IMR-90 (cell line): ENCODE measurements at regions not wholly inside any gene's neighbourhood (a gene's known extent, or its start where the extent isn't known, plus 50 kb on each side); places are given as distances from the start of the nearest gene placed in this dataset.

Experiments used
- ATAC-seq: fragments of 200-7000 bp; cut with Tn5 transposase; 2 replicates; pipeline ENCODE4 v1.9.1; 2020; ENCODE audit warnings: low read depth, mild to moderate bottlenecking, moderate library complexity
- BruUV-seq: library from RNA; stranded (reverse); fragments of 400-500 nt; replicated peaks from 2 replicates; lab custom pipeline; 2021; lab: Mats Ljungman, UMichigan
- CTCF ChIA-PET: fragments of 300-600 bp; formaldehyde crosslinking; extraction: SDS; loops from one replicate; lab custom pipeline; 2021; ENCODE audit warnings: antibody characterized with exemption; lab: Yijun Ruan, JAX
- POLR2A ChIA-PET: fragments of 300-600 bp; sonication (Branson Sonifier 250); formaldehyde crosslinking; loops from one replicate; lab custom pipeline; 2022; ENCODE audit warnings: antibody characterized with exemption; ENCODE audit not compliant: unreplicated experiment; lab: Charles Lee
- DNase-seq: peaks from one replicate; pipeline ENCODE4 v3.0.0; 2013
- H2AFZ ChIP-seq: replicated peaks from 2 replicates; pipeline ENCODE3; 2013; ENCODE audit warnings: low read length, mild to moderate bottlenecking; ENCODE audit not compliant: poor library complexity
- H2AK5ac ChIP-seq: 2 replicates; pipeline ENCODE4 v1.6.1; 2013; ENCODE audit warnings: low read depth, low read length, inconsistent platforms
- H2AK9ac ChIP-seq: replicated peaks from 2 replicates; pipeline ENCODE3; 2013; ENCODE audit warnings: mild to moderate bottlenecking, low read depth, low read length, moderate library complexity; ENCODE audit not compliant: poor library complexity
- H2BK120ac ChIP-seq: 2 replicates; pipeline ENCODE4 v1.6.1; 2013; ENCODE audit warnings: low read depth, low read length, inconsistent platforms
- H2BK15ac ChIP-seq: 3 replicates; pipeline ENCODE4 v1.6.1; 2013; ENCODE audit warnings: low read depth, low read length, inconsistent platforms
- H2BK20ac ChIP-seq: 2 replicates; pipeline ENCODE4 v1.6.1; 2013; ENCODE audit warnings: low read depth, mild to moderate bottlenecking, inconsistent platforms, low read length, moderate library complexity
- H2BK5ac ChIP-seq: 2 replicates; pipeline ENCODE4 v1.6.1; 2013; ENCODE audit warnings: mild to moderate bottlenecking, low read depth, low read length, inconsistent platforms; ENCODE audit not compliant: poor library complexity, severe bottlenecking
- H3K14ac ChIP-seq: replicated peaks from 2 replicates; pipeline ENCODE4 v1.6.1; 2013; ENCODE audit warnings: low read depth, low read length, inconsistent platforms
- H3K18ac ChIP-seq: 2 replicates; pipeline ENCODE4 v1.6.1; 2013; ENCODE audit warnings: low read depth, low read length, control low read depth
- H3K23ac ChIP-seq: 2 replicates; pipeline ENCODE4 v1.6.1; 2013; ENCODE audit warnings: low read depth, low read length, inconsistent platforms
- H3K27ac ChIP-seq: 2 replicates; pipeline ENCODE4 v1.5.1; 2013; ENCODE audit warnings: mild to moderate bottlenecking, control low read depth, low read length; ENCODE audit not compliant: insufficient read depth
- H3K27me3 ChIP-seq: 2 replicates; pipeline ENCODE4 v1.6.1; 2013; ENCODE audit warnings: low read length; ENCODE audit not compliant: control insufficient read depth, insufficient read depth
- H3K36me3 ChIP-seq: 2 replicates; pipeline ENCODE4 v1.6.1; 2013; ENCODE audit warnings: low read length, mixed read lengths; ENCODE audit not compliant: control insufficient read depth, insufficient read depth
- H3K4ac ChIP-seq: 2 replicates; pipeline ENCODE4 v1.6.1; 2013; ENCODE audit warnings: low read depth, low read length, inconsistent platforms
- H3K4me1 ChIP-seq: 2 replicates; pipeline ENCODE4 v1.6.1; 2013; ENCODE audit warnings: low read length, mixed read lengths; ENCODE audit not compliant: control insufficient read depth, insufficient read depth
- H3K4me2 ChIP-seq: 2 replicates; pipeline ENCODE4 v1.6.1; 2013; ENCODE audit warnings: low read depth, mild to moderate bottlenecking, control low read depth, low read length, moderate library complexity
- H3K4me3 ChIP-seq: 2 replicates; pipeline ENCODE4 v1.5.1; 2013; ENCODE audit warnings: low read depth, mild to moderate bottlenecking, control low read depth, low read length, moderate library complexity; ENCODE audit not compliant: insufficient read depth
- H3K56ac ChIP-seq: 2 replicates; pipeline ENCODE4 v1.6.1; 2013; ENCODE audit warnings: low read length, inconsistent platforms; ENCODE audit not compliant: insufficient read depth; ENCODE audit errors: extremely low read depth
- H3K79me1 ChIP-seq, 2 experiments: 2 replicates each; pipeline ENCODE4 v1.6.1; 2013; ENCODE audit warnings: low read length in 2 of 2, inconsistent platforms in 1 of 2, low read depth in 1 of 2
- H3K9ac ChIP-seq: 2 replicates; pipeline ENCODE4 v1.6.1; 2013; ENCODE audit warnings: low read depth, low read length, control low read depth
- H3K9me1 ChIP-seq: 2 replicates; pipeline ENCODE4 v1.6.1; 2013; ENCODE audit warnings: low read length, inconsistent platforms; ENCODE audit not compliant: insufficient read depth
- H3K9me3 ChIP-seq: 2 replicates; pipeline ENCODE4 v1.6.1; 2013; ENCODE audit warnings: low read length; ENCODE audit not compliant: control insufficient read depth, insufficient read depth
- H4K20me1 ChIP-seq: 2 replicates; pipeline ENCODE4 v1.6.1; 2013; ENCODE audit warnings: low read length, inconsistent platforms; ENCODE audit not compliant: insufficient read depth
- H4K5ac ChIP-seq: 2 replicates; pipeline ENCODE4 v1.6.1; 2013; ENCODE audit warnings: mild to moderate bottlenecking, low read depth, low read length, control low read depth
- H4K8ac ChIP-seq, 2 experiments: 2 replicates each; pipeline ENCODE4 v1.6.1; 2013; ENCODE audit warnings: low read depth in 2 of 2, low read length in 2 of 2, control low read depth in 1 of 2, inconsistent platforms in 1 of 2
- H4K91ac ChIP-seq: 2 replicates; pipeline ENCODE4 v1.6.1; 2013; ENCODE audit warnings: low read depth, low read length, inconsistent platforms; ENCODE audit not compliant: insufficient read depth
- BHLHE40 ChIP-seq: fragments of 150-350 bp; IDR thresholded peaks from 2 replicates; pipeline ENCODE4 v1.6.1; 2016; ENCODE audit warnings: mild to moderate bottlenecking, low read depth, low read length
- CEBPB ChIP-seq: IDR thresholded peaks from 2 replicates; pipeline ENCODE4 v1.6.1; 2012; ENCODE audit warnings: low read depth, low read length, improper control_type of control experiment
- CHD1 ChIP-seq: IDR thresholded peaks from 2 replicates; pipeline ENCODE4 v1.6.1; 2012; ENCODE audit warnings: low read depth, low read length, improper control_type of control experiment
- FOS ChIP-seq: fragments of 150-350 bp; IDR thresholded peaks from 2 replicates; pipeline ENCODE4 v1.6.1; 2016; ENCODE audit warnings: low read depth, low read length
- MAFK ChIP-seq: IDR thresholded peaks from 2 replicates; pipeline ENCODE4 v1.6.1; 2012; ENCODE audit warnings: low read depth, low read length, improper control_type of control experiment
- MAZ ChIP-seq: IDR thresholded peaks from 2 replicates; pipeline ENCODE4 v1.6.1; 2012; ENCODE audit warnings: low read depth, mild to moderate bottlenecking, low read length, improper control_type of control experiment, moderate library complexity, borderline replicate concordance
- MXI1 ChIP-seq: IDR thresholded peaks from 2 replicates; pipeline ENCODE4 v1.6.1; 2012; ENCODE audit warnings: low read depth, mild to moderate bottlenecking, low read length, moderate library complexity, borderline replicate concordance
- NFE2L2 ChIP-seq: fragments of 150-350 bp; IDR thresholded peaks from 2 replicates; pipeline ENCODE4 v1.6.1; 2016; ENCODE audit warnings: low read depth, mild to moderate bottlenecking, low read length
- POLR2A ChIP-seq: IDR thresholded peaks from 2 replicates; pipeline ENCODE4 v1.6.1; 2012; ENCODE audit warnings: mild to moderate bottlenecking, low read depth, low read length
- RAD21 ChIP-seq: IDR thresholded peaks from 2 replicates; pipeline ENCODE4 v1.6.1; 2012; ENCODE audit warnings: low read length, improper control_type of control experiment
- RCOR1 ChIP-seq: IDR thresholded peaks from 2 replicates; pipeline ENCODE4 v1.6.1; 2012; ENCODE audit warnings: mild to moderate bottlenecking, low read length, improper control_type of control experiment; ENCODE audit not compliant: insufficient replicate concordance
- RFX5 ChIP-seq: IDR thresholded peaks from 2 replicates; pipeline ENCODE4 v1.8.0; 2012; ENCODE audit warnings: low read depth, mild to moderate bottlenecking, low read length, moderate library complexity
- SMC3 ChIP-seq: fragments of 150-350 bp; IDR thresholded peaks from 2 replicates; pipeline ENCODE4 v1.6.1; 2016; ENCODE audit warnings: low read depth, mild to moderate bottlenecking, antibody characterized with exemption, low read length, moderate library complexity
- WGBS, 2 experiments: methylation state at CpG; one replicate each; pipeline versions ENCODE4 v1.1.5 to v1.1.7; 2013; ENCODE audit warnings: missing lambda C conversion rate in 2 of 2; ENCODE audit not compliant: insufficient read length in 1 of 2; ENCODE audit errors: extremely low coverage in 2 of 2; 5-methylcytosine and 5-hydroxymethylcytosine counted together
- dilution Hi-C: fragments of 300-500 bp; cut with HindIII; formaldehyde crosslinking; loops from one replicate; pipeline ENCODE4 v1.14.3; 2018; ENCODE audit warnings: low sequenced_read_pairs; ENCODE audit not compliant: unreplicated experiment
- in situ Hi-C: fragments of 300-500 bp; cut with MboI; formaldehyde crosslinking; loops from 3 replicates; pipeline ENCODE4 v1.14.3; 2019; ENCODE audit warnings: low sequenced_read_pairs, inconsistent platforms, mixed read lengths
- intact Hi-C: fragments of 100-400 bp; cut with micrococcal nuclease; formaldehyde crosslinking; loops from 2 replicates; pipeline ENCODE4 v1.10.0; 2022
- TF ChIP-seq, protein P1 (sequence below): conservative IDR thresholded peaks from 2 replicates; pipeline ENCODE4 v1.5.1; 2012; ENCODE audit warnings: mild to moderate bottlenecking, low read depth, low read length, improper control_type of control experiment
- TF ChIP-seq, protein P2 (sequence below): fragments of 150-350 bp; IDR thresholded peaks from 2 replicates; pipeline ENCODE4 v1.6.1; 2016; ENCODE audit warnings: low read depth, mild to moderate bottlenecking, low read length, moderate library complexity, borderline replicate concordance
- TF ChIP-seq, protein P3 (sequence below): fragments of 150-350 bp; IDR thresholded peaks from 2 replicates; pipeline ENCODE4 v1.6.1; 2017; ENCODE audit warnings: mild to moderate bottlenecking, antibody characterized with exemption, low read length, low read depth

DNA sequence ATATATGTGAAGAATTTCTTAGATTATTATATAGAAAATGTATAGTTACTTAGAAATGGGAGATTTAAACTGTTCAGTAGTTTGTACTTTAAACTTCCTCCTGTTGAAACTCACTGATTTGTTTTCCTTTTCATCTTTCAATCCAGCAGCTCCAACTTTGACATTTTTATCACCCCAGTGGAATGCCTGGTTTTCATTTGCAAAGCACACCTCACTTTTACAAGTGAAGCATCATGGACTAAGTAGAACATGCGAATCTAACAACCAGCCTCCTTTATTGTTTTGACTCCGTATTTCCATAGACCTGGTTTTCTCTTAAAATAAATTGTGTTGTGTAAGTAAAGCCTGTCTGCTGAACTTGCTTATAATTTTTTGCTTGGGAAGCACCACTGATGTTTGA is 97.8 kb upstream of the ROBO2 start:
- Histone ChIP-seq H3K4ac (no peak overlapping the region), H3K27ac (no peak overlapping the region), H3K4me2 (no peak overlapping the region), H3K9me1 (no peaks in the 10 kb centered on the region), H3K56ac (no peak overlapping the region), H3K27me3 (no peaks in the 10 kb centered on the region), H2AK5ac (no peak overlapping the region), H4K20me1 (no peaks in the 10 kb centered on the region), H3K36me3 (no peaks in the 10 kb centered on the region), H3K4me3 (no peak overlapping the region), H3K9ac (no peak overlapping the region), H4K5ac (no peak overlapping the region), H4K8ac (no peak overlapping the region), H3K23ac (no peak overlapping the region), H3K79me1 (no peaks in the 10 kb centered on the region), H2BK20ac (no peak overlapping the region), H3K14ac (no peak overlapping the region), H2BK120ac (no peak overlapping the region), H2BK5ac (no peak overlapping the region), H3K18ac (no peak overlapping the region), H4K91ac (no peak overlapping the region), H3K9me3 (no peaks in the 10 kb centered on the region; the same call in 1 of the 2 replicates), H2AFZ (no peak overlapping the region), H2BK15ac (no peak overlapping the region), H3K4me1 (no peaks in the 10 kb centered on the region), H2AK9ac (no peak overlapping the region)
- dilution Hi-C loops: no loop called here
- ATAC-seq: no peak
- BruUV-seq: no TSS peak
- DNase-seq: no peak
- no CpG with 5 or more reads among the region's 2 CpGs for WGBS, 2 experiments
- intact Hi-C loops: no loop called here
- ChIA-PET CTCF (no interaction called here), POLR2A (no interaction called here)
- in situ Hi-C loops: no loop called here
- TF ChIP-seq, protein P1, sequence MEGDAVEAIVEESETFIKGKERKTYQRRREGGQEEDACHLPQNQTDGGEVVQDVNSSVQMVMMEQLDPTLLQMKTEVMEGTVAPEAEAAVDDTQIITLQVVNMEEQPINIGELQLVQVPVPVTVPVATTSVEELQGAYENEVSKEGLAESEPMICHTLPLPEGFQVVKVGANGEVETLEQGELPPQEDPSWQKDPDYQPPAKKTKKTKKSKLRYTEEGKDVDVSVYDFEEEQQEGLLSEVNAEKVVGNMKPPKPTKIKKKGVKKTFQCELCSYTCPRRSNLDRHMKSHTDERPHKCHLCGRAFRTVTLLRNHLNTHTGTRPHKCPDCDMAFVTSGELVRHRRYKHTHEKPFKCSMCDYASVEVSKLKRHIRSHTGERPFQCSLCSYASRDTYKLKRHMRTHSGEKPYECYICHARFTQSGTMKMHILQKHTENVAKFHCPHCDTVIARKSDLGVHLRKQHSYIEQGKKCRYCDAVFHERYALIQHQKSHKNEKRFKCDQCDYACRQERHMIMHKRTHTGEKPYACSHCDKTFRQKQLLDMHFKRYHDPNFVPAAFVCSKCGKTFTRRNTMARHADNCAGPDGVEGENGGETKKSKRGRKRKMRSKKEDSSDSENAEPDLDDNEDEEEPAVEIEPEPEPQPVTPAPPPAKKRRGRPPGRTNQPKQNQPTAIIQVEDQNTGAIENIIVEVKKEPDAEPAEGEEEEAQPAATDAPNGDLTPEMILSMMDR: no peak
- TF ChIP-seq FOS: no peak
- no peak for TF ChIP-seq SMC3
- TF ChIP-seq BHLHE40: no peak
- TF ChIP-seq MXI1: no peak
- no peak for TF ChIP-seq RAD21
- TF ChIP-seq, protein P2, sequence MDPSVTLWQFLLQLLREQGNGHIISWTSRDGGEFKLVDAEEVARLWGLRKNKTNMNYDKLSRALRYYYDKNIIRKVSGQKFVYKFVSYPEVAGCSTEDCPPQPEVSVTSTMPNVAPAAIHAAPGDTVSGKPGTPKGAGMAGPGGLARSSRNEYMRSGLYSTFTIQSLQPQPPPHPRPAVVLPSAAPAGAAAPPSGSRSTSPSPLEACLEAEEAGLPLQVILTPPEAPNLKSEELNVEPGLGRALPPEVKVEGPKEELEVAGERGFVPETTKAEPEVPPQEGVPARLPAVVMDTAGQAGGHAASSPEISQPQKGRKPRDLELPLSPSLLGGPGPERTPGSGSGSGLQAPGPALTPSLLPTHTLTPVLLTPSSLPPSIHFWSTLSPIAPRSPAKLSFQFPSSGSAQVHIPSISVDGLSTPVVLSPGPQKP: no peak
- no peak for TF ChIP-seq RFX5
- no peak for TF ChIP-seq NFE2L2
- TF ChIP-seq CHD1: no peak
- no peak for TF ChIP-seq CEBPB
- TF ChIP-seq POLR2A: no peak
- TF ChIP-seq MAFK: no peak
- TF ChIP-seq RCOR1: no peak
- no peak for TF ChIP-seq MAZ
- TF ChIP-seq, protein P3, sequence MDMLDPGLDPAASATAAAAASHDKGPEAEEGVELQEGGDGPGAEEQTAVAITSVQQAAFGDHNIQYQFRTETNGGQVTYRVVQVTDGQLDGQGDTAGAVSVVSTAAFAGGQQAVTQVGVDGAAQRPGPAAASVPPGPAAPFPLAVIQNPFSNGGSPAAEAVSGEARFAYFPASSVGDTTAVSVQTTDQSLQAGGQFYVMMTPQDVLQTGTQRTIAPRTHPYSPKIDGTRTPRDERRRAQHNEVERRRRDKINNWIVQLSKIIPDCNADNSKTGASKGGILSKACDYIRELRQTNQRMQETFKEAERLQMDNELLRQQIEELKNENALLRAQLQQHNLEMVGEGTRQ: no peak
